Astrocyte of the cerebellum (primary cell): ENCODE measurements at regions not wholly inside any gene's neighbourhood (a gene's known extent, or its start where the extent isn't known, plus 50 kb on each side); places are given as distances from the start of the nearest gene placed in this dataset.

Source experiments
- DNase-seq: peaks from one replicate; pipeline ENCODE4 v3.0.0-alpha.2; 2011; ENCODE audit warnings: low read depth
- H3K4me3 ChIP-seq: 2 replicates; pipeline ENCODE4 v1.5.1; 2011; ENCODE audit warnings: mild to moderate bottlenecking, low read depth, low read length, moderate library complexity
- in situ Hi-C: cut with HindIII; loops from 2 replicates; pipeline ENCODE4 v1.10.0; 2017; ENCODE audit warnings: low sequenced_read_pairs
- TF ChIP-seq, protein P1 (sequence below): IDR thresholded peaks from 2 replicates; pipeline ENCODE4 v1.5.1; 2012; ENCODE audit warnings: low read length, low read depth, moderate library complexity, mild to moderate bottlenecking; ENCODE audit errors: missing control alignments

DNA sequence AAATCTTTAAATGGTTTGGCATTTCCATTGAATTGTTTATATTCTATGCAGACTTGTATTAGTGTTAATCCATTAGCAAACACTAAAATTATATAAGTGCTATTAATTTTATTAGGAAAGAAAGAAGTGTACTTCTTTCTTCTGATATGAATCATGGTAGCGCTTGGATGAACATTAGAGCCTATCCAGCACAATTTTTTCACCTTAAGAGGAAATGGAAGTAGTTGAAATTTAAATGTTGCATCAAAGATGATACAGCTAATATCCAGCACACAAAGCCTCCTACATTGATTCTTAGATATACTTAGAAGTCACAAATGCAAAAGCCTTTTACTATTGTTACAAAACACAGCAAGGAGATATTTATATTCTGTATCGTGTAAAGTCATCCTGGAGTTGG, 174.5 kb downstream of the AHR start:
- H3K4me3 ChIP-seq: no peak overlapping the region
- DNase-seq: no peak
- TF ChIP-seq, protein P1, sequence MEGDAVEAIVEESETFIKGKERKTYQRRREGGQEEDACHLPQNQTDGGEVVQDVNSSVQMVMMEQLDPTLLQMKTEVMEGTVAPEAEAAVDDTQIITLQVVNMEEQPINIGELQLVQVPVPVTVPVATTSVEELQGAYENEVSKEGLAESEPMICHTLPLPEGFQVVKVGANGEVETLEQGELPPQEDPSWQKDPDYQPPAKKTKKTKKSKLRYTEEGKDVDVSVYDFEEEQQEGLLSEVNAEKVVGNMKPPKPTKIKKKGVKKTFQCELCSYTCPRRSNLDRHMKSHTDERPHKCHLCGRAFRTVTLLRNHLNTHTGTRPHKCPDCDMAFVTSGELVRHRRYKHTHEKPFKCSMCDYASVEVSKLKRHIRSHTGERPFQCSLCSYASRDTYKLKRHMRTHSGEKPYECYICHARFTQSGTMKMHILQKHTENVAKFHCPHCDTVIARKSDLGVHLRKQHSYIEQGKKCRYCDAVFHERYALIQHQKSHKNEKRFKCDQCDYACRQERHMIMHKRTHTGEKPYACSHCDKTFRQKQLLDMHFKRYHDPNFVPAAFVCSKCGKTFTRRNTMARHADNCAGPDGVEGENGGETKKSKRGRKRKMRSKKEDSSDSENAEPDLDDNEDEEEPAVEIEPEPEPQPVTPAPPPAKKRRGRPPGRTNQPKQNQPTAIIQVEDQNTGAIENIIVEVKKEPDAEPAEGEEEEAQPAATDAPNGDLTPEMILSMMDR: no peak
- in situ Hi-C loops: no loop called here

DNA sequence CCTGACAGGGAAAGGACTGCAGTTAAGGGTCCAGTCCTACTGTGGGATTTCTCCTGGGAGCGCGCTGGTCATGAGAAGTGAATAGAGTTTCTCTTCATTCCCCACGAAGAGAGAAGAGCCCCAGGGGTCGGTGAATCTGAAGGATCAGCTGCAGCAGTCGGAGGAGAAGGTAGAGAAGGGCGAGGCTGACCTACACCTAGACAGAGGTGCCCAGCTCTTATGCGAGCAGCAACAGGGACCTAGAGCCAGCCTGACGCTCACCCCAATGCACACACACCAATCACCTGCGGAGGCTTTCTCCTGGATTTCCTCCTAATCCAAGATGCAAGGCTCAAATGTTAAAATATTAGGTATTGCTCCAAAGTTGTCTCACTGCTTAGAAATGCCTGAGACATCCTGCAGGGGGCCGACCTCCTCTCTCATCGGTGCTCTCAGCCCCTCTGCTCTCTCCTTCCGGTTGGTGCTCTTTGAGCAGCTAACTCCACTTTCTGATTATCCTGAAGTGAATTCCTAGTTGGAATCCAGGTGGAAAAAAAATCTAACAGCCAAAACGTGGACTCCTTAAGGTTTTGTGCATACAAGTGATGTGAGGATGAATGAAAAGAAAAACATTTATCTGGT, 176.4 kb downstream of the AHR start:
- DNase-seq: no peak
- TF ChIP-seq, protein P1: peak; percentile 19
- no peak overlapping the region for H3K4me3 ChIP-seq
- in situ Hi-C loops: no loop called here

DNA sequence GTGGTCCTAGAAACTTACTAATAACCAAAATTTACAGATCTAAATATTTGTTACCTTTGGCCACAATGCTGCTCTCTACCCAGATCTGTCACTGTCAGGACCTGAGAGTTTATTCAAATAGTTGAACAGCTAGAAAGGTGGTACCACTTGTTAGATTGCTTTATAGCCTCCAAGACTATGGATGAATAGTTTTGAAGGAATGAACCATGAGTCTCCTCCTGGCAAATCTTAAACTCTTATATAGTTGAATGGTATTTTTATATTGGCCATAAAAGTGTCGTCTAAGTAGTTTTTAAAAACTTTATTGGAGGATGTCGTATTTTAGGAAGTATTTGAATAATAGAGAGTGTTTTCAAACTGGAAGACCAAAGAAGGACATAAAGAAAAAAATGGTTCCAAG, 178.7 kb downstream of the AHR start:
- in situ Hi-C loops: no loop called here
- DNase-seq: no peak
- TF ChIP-seq, protein P1: no peak
- no peak overlapping the region for H3K4me3 ChIP-seq

DNA sequence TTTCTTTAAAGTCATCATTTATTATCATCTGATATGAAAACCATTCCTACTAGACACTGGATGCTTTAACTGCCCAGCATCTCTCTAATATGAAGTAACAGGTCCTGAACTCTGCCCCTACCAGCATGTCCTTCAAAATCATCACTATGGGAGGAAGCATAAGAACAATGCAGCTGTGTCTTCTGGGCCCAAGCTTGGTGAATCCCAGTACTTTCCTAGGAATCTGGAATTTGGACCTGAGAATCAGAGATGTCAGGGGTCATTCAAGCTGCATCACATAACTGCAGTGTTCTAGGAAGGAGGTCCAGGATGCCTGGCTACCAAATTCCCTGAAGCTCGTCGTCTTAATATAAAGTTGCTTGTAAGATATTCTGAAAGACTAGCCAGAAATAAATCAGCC, 182.7 kb downstream of the AHR start:
- in situ Hi-C loops: no loop called here
- no peak overlapping the region for H3K4me3 ChIP-seq
- TF ChIP-seq, protein P1: no peak
- no peak for DNase-seq

DNA sequence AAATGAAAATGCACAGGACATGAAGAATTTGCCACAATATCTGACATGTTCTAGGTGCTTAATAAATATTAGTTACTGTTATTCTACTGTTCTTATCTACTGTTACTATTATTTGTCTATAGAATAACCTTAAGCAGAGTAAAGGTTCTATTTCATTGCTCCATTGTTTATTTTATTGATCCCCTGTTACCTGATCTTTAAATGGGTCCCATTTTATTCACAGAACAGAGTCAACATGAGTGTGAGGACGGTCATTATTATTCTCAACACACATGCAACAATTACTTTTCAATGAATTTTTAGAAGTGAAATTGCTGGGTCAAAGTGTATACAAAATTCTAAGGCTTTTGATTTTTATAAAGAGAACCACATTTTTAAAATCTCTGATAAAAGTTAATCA, 186.9 kb downstream of the AHR start:
- no peak for DNase-seq
- in situ Hi-C loops: no loop called here
- H3K4me3 ChIP-seq: no peak overlapping the region
- TF ChIP-seq, protein P1: no peak

DNA sequence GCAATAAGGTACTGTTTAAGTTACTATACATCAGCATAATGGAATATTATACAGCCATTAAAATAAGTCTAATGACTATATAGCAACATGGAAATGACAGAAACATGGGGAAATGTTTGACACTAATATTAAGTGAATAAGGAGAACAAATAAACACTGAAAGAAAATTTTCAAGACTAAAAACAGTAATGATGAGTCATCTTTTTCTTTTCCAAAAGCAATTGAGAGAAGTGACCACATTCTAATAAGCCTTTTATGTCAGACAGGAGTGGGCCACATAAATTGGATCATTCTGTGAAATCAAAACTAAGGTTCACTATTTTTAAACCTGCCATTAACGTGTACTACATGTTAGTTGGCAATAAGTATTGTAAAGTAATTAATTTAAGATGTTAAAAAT, 187.5 kb downstream of the AHR start:
- in situ Hi-C loops: no loop called here

More for the DNA sequence above, 187.5 kb downstream of the AHR start:
- TF ChIP-seq, protein P1: no peak
- no peak for DNase-seq
- no peak overlapping the region for H3K4me3 ChIP-seq
